A673 (cell line): ENCODE measurements at regions not wholly inside any gene's neighbourhood (a gene's known extent, or its start where the extent isn't known, plus 50 kb on each side); places are given as distances from the start of the nearest gene placed in this dataset.
A peak's percentile ranks its signal among the peaks of the same experiment; 100 is the strongest.

Experiments used
- CTCF ChIP-seq: fragments of 300-800, 200-600 bp; sonication (generic); conservative IDR thresholded peaks from 2 replicates; pipeline ENCODE4 v1.5.1; 2017; ENCODE audit warnings: low read depth, mild to moderate bottlenecking, antibody characterized with exemption, low read length, moderate library complexity, mixed read lengths
- EZH2 ChIP-seq: fragments of 200-600 bp; sonication (generic); IDR thresholded peaks from 2 replicates; pipeline ENCODE4 v1.6.1; 2017; ENCODE audit warnings: borderline replicate concordance, low read depth, mild to moderate bottlenecking, mixed read lengths, antibody characterized with exemption, low read length; ENCODE audit not compliant: poor library complexity, severe bottlenecking

GRCh38 chr6:43951063-43951755 is 176.0 kb downstream of the MRPL14 start:
- peak; percentile 31; the same call in 1 of the 2 replicates for TF ChIP-seq CTCF
- no peak for TF ChIP-seq EZH2
